ENCODE measurements at regions not wholly inside any gene's neighbourhood (a gene's known extent, or its start where the extent isn't known, plus 50 kb on each side); places are given as distances from the start of the nearest gene placed in this dataset.

DNA sequence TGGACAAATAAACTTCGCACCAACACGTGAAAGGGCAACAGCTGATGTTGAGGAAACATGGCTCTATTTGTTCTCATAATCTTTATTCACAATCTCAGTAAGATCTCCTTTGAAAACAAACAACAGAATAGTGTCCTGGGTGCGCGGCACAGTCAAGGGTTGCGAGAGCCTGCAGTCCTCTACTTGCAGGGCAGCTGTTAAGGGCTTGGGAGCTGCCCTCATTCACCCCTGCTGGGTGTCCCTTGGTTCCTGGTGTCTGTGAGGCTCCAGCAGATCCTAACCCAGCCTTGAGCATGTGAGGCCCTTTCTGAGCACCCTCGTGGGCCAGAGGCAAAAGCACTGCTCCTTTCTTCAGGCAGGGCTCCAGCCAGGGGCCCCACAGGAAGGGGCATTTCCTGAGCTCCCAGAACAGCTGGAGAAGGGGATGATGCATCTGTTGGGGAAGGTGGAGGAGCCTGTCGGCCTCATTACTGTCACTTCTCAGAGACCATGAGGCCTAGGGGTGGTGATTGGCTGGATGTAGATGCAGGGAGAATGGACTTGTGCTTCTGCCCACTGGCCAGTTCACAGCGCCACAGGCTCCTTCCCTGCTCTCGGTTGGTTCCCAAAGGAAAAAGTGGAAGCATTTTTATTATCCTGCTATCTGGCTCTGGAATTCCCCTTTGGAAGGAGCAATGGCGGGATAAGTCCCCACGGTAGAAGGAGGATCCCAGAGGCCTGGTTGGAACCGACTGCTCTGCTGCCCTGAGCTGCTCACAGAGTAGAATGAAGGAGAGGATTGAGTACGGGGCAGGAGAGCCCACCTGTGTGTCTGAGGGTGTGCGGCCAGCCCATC, 51.9 kb upstream of the KLF13 start:
- peak overlapping the region; percentile 79 for H3K27ac ChIP-seq
- no peak; the same call in 1 of the 2 replicates for TF ChIP-seq ZFX (IDR thresholded peaks at IDR 0.05)
- TF ChIP-seq, protein P1, sequence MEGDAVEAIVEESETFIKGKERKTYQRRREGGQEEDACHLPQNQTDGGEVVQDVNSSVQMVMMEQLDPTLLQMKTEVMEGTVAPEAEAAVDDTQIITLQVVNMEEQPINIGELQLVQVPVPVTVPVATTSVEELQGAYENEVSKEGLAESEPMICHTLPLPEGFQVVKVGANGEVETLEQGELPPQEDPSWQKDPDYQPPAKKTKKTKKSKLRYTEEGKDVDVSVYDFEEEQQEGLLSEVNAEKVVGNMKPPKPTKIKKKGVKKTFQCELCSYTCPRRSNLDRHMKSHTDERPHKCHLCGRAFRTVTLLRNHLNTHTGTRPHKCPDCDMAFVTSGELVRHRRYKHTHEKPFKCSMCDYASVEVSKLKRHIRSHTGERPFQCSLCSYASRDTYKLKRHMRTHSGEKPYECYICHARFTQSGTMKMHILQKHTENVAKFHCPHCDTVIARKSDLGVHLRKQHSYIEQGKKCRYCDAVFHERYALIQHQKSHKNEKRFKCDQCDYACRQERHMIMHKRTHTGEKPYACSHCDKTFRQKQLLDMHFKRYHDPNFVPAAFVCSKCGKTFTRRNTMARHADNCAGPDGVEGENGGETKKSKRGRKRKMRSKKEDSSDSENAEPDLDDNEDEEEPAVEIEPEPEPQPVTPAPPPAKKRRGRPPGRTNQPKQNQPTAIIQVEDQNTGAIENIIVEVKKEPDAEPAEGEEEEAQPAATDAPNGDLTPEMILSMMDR (conservative IDR thresholded peaks at IDR 0.05) = no peak

DNA sequence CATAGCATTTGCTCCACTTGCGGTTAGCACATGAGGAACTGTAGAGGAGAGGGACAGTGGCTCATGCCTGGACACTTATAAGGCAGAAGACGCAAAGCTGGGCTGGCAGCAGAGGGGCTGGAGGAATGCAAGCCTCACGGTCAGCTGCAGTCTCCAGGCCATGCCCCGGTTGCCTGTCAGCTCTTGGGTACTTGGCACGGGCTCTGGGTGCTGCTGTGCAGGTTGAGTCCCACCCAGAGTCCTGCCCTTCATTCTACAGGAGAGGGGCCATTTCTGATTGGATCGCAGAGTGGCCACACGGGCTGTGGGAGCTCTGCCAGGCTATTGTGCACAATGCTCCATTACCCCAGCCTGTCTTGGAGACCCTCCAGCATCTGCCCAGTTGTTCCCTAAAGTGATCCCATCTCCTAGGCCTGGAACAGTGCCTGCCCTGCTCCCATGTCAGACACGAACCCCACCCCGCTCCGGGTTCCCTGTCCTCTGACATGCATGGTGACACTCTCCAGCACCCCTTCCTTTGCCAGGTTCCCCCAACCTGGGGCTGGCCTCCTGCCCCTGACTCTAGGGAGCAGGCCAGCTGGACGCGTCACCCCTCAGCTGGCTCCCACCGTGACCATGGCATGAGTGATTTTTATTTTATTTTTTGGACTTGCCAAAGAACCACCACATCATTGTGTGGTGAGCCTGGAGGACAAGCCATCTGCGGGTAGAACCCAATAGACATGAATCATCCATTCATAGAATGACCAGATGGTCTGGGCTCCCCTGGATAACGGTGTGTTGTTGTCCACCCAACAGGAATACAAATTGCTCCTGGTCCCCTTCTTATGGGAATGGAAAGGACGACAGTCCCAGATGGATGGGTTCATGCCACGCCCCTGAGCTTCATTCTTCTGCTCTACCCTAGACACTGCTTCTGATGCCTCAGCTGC, 51.0 kb upstream of the KLF13 start:
- H3K27ac ChIP-seq = peak overlapping the region; percentile 79
- TF ChIP-seq, protein P1 (conservative IDR thresholded peaks at IDR 0.05) = no peak
- TF ChIP-seq ZFX (IDR thresholded peaks at IDR 0.05) = no peak

DNA sequence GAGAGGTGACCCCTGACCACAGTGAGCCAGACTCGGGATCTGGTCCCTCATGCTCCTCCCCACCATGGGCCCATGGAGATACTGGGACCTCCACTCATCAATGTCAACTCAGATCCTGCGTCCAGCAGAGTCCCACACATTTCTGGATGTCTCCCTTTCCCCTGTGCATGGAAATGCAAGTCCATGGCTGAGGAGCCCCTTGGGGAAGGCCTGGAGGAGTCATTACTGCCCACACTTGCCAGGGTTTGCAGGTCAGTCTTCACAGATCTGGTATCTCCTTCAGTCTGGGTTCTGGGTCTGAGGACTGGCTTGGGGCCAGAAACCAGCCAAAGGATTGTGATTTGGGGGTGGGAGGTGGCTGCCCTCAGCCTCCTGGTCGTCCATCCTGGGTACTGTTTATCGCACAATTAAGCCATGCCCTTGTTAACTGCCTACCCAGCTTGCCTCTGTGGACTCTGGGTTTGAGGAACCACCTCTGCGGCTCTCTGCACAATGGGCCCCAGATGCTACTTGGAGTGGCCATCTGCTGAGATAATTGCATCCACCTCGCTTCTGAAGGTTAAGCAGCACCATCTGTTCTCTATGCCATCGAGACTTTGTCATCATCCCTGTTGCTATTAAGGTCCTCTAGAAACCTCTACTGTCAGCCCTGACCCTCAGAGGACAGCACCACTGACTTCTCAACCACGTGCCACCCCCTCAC, 49.9 kb upstream of the KLF13 start:
- no peak for TF ChIP-seq ZFX (IDR thresholded peaks at IDR 0.05)
- TF ChIP-seq, protein P1 (conservative IDR thresholded peaks at IDR 0.05) = no peak
- H3K27ac ChIP-seq = no peak overlapping the region

All from C4-2B (cell line).